M059J (cell line): ENCODE measurements at regions not wholly inside any gene's neighbourhood (a gene's known extent, or its start where the extent isn't known, plus 50 kb on each side); places are given as distances from the start of the nearest gene placed in this dataset.
"Not testable (repeated sequence)": the region's sequence is repeated elsewhere in the genome, so short reads cannot be mapped to it uniquely, and the experiment has no call there.

Source experiments
- DNase-seq: peaks from one replicate; pipeline ENCODE4 v3.0.0-alpha.2; 2012; ENCODE audit warnings: low read depth

- no peak for DNase-seq
These were observed 52.1 kb upstream of the TAMM41 start for GRCh38 chr3:11898611-11899325.

- DNase-seq: not testable (repeated sequence)
These were observed 52.7 kb upstream of the TAMM41 start for GRCh38 chr3:11899389-11899788.

GRCh38 chr3:11899826-11900225, 53.1 kb upstream of the TAMM41 start:
- DNase-seq: no peak

GRCh38 chr3:11900824-11901223, 54.1 kb upstream of the TAMM41 start:
- DNase-seq: no peak

- no peak for DNase-seq
These were observed 54.7 kb upstream of the TAMM41 start for GRCh38 chr3:11901286-11901875.

- no peak for DNase-seq
These were observed 56.4 kb upstream of the TAMM41 start for GRCh38 chr3:11903047-11903446.

- no peak for DNase-seq
These were observed 56.8 kb upstream of the TAMM41 start for GRCh38 chr3:11903447-11903846.

- no peak for DNase-seq
These were observed 57.5 kb upstream of the TAMM41 start for GRCh38 chr3:11904157-11904556.

GRCh38 chr3:11906407-11906806, 59.7 kb upstream of the TAMM41 start:
- DNase-seq: no peak

- DNase-seq: peak; percentile 5
These were observed 61.3 kb upstream of the TAMM41 start for GRCh38 chr3:11907667-11908660.

GRCh38 chr3:11908981-11909698, 62.5 kb upstream of the TAMM41 start:
- DNase-seq: no peak

- no peak for DNase-seq
These were observed 63.0 kb upstream of the TAMM41 start for GRCh38 chr3:11909726-11910125.

- not testable (repeated sequence) for DNase-seq
These were observed 63.7 kb upstream of the TAMM41 start for GRCh38 chr3:11910216-11910930.

GRCh38 chr3:11910971-11911531, 64.4 kb upstream of the TAMM41 start:
- peak; percentile 3 for DNase-seq

GRCh38 chr3:11911887-11912286, 65.2 kb upstream of the TAMM41 start:
- DNase-seq: not testable (repeated sequence)

- DNase-seq: no peak
These were observed 66.6 kb upstream of the TAMM41 start for GRCh38 chr3:11913316-11913715.

- DNase-seq: no peak
These were observed 67.4 kb upstream of the TAMM41 start for GRCh38 chr3:11914041-11914440.

GRCh38 chr3:11914651-11915050, 68.0 kb upstream of the TAMM41 start:
- no peak for DNase-seq

- DNase-seq: no peak
These were observed 69.1 kb upstream of the TAMM41 start for GRCh38 chr3:11915621-11916424.

- not testable (repeated sequence) for DNase-seq
These were observed 69.7 kb upstream of the TAMM41 start for GRCh38 chr3:11916425-11916762.
